ENCODE measurements at regions not wholly inside any gene's neighbourhood (a gene's known extent, or its start where the extent isn't known, plus 50 kb on each side); places are given as distances from the start of the nearest gene placed in this dataset.

GRCh38 chr7:156402255-156402654, 238.3 kb upstream of the RNF32 start:
- ChIA-PET CTCF (no interaction called here), POLR2A (no interaction called here)
- Histone ChIP-seq H3K4me3 (ENCODE audit: low read depth in 2 of 2, low read length in 2 of 2) (no peak overlapping the region), H3K9me3 (ENCODE audit: control insufficient read depth, insufficient read depth, low read depth, low read length) (no peaks in the 10 kb centered on the region), H3K36me3 (ENCODE audit: control insufficient read depth, insufficient read depth, low read length) (no peaks in the 10 kb centered on the region), H3K27ac (ENCODE audit: low read length) (no peak overlapping the region), H3K27me3 (ENCODE audit: control insufficient read depth, insufficient read depth, low read length) (peaks cover 10% of the 10 kb centered on the region), H3K4me1 (ENCODE audit: control insufficient read depth, insufficient read depth, low read length) (no peaks in the 10 kb centered on the region)
- DNase-seq (ENCODE audit: low read depth, low spot score): no peak
- TF ChIP-seq CTCF (IDR thresholded peaks at IDR 0.05) (no peak), TCF7L2 (IDR thresholded peaks at IDR 0.05; ENCODE audit: low read depth, low read length) (no peak), POLR2AphosphoS5 (IDR thresholded peaks at IDR 0.05; ENCODE audit: low read depth, low read length) (no peak), REST (IDR thresholded peaks at IDR 0.05; ENCODE audit: insufficient read depth in 1 of 2, low read depth in 2 of 2, low read length in 1 of 2) (no peak), SIN3A (IDR thresholded peaks at IDR 0.05; ENCODE audit: borderline replicate concordance, insufficient read depth, low read depth, low read length) (no peak)
- ATAC-seq: no peak
- in situ Hi-C loops (cut with HindIII; ENCODE audit: low pct_unique_long_range_greater_than_20kb, low sequenced_read_pairs): no loop called here
- intact Hi-C loops (cut with micrococcal nuclease; ENCODE audit: unreplicated experiment): no loop called here
- BruUV-seq (replicated peaks): no TSS peak

- ATAC-seq: no peak
- no peaks in the 10 kb centered on the region for H3K4me1 ChIP-seq (ENCODE audit: control insufficient read depth, insufficient read depth, low read length)
- POLR2A ChIA-PET: no interaction called here
Measured at GRCh38 chr7:156401617-156402016, 239.0 kb upstream of the RNF32 start.

More at GRCh38 chr7:156401617-156402016, 239.0 kb upstream of the RNF32 start:
- no TSS peak for BruUV-seq (replicated peaks)
- Histone ChIP-seq H3K9me3 (ENCODE audit: control insufficient read depth, insufficient read depth, low read depth, low read length) (no peaks in the 10 kb centered on the region), H3K36me3 (ENCODE audit: control insufficient read depth, insufficient read depth, low read length) (no peaks in the 10 kb centered on the region), H3K27ac (ENCODE audit: low read length) (no peak overlapping the region), H3K4me3 (ENCODE audit: low read depth in 2 of 2, low read length in 2 of 2) (no peak overlapping the region), H3K27me3 (ENCODE audit: control insufficient read depth, insufficient read depth, low read length) (peaks cover 11% of the 10 kb centered on the region)
- no peak for TF ChIP-seq TCF7L2 (IDR thresholded peaks at IDR 0.05; ENCODE audit: low read depth, low read length)
- no peak for TF ChIP-seq REST (IDR thresholded peaks at IDR 0.05; ENCODE audit: insufficient read depth in 1 of 2, low read depth in 2 of 2, low read length in 1 of 2)
- no peak for TF ChIP-seq POLR2AphosphoS5 (IDR thresholded peaks at IDR 0.05; ENCODE audit: low read depth, low read length)
- no peak for TF ChIP-seq SIN3A (IDR thresholded peaks at IDR 0.05; ENCODE audit: borderline replicate concordance, insufficient read depth, low read depth, low read length)
- DNase-seq (ENCODE audit: low read depth, low spot score): no peak
- in situ Hi-C loops (cut with HindIII; ENCODE audit: low pct_unique_long_range_greater_than_20kb, low sequenced_read_pairs): no loop called here
- intact Hi-C loops (cut with micrococcal nuclease; ENCODE audit: unreplicated experiment): no loop called here
- CTCF ChIA-PET: no interaction called here

Measured in Panc1 (cell line).